ENCODE measurements at regions not wholly inside any gene's neighbourhood (a gene's known extent, or its start where the extent isn't known, plus 50 kb on each side); places are given as distances from the start of the nearest gene placed in this dataset.

DNA sequence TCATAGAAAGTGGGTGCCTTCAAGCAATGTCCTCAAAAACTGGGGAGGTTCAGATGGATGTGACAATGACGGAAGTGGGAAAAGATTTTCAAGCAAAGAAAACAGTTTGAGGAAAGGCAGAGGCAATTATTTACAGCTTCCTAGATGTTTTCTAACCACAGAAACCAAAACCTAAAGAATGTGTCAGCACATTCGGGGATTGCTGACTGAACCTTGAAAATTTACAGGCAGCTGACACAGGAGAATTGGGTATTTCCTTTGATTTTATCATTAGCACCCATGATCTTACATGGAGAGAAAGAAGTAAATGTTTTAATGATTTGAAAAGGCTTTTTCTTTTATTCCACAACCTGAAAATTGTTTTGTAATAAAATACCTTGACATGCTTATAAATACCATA, 369.0 kb downstream of the ACTL7B start:
- Histone ChIP-seq H3K4me3 (ENCODE audit: low read length in 2 of 2) (no peak overlapping the region), H3K27ac (ENCODE audit: low read depth in 1 of 2, low read length in 1 of 2) (no peak overlapping the region), H3K36me3 (ENCODE audit: control insufficient read depth in 2 of 2, insufficient read depth in 2 of 2, low read length in 1 of 2) (no peaks in the 10 kb centered on the region), H3K9me3 (ENCODE audit: control insufficient read depth in 2 of 2, insufficient read depth in 1 of 2, low read length in 1 of 2) (no peaks in the 10 kb centered on the region), H3K27me3 (ENCODE audit: control insufficient read depth in 2 of 2, insufficient read depth in 1 of 2, low read length in 1 of 2) (no peaks in the 10 kb centered on the region), H3K4me1 (ENCODE audit: control insufficient read depth in 2 of 2, insufficient read depth in 2 of 2, low read length in 2 of 2) (no peaks in the 10 kb centered on the region)
- 3% methylated on average over 2 of the region's 2 CpGs for WGBS
- DNase-seq (ENCODE audit: low read depth in 6 of 9, low spot score in 9 of 9), result no peak

DNA sequence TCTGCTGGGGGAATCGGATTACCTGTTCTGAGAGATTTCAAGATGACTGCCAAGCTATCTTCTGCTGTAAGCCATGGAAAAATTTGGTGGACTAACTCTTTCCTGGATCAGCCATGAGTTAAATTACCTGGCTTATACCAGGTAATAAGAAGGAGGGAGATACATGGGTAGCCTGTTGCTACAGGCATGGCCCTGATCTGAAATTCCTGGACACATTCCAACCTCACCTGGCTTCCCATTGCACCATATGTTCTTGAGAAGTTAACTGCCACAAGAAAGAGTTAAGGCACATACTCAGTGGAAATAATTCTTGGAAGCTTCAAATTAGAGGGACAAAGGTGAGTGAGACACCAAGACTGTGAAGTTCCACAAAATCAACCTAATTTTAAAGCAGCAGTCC, 371.3 kb downstream of the ACTL7B start:
- WGBS, result 92% methylated on average over 1 of the region's 1 CpG
- no peak overlapping the region for H3K27ac ChIP-seq (ENCODE audit: low read depth in 1 of 2, low read length in 1 of 2)
- H3K9me3 ChIP-seq (ENCODE audit: control insufficient read depth in 2 of 2, insufficient read depth in 1 of 2, low read length in 1 of 2), result no peaks in the 10 kb centered on the region
- no peaks in the 10 kb centered on the region for H3K4me1 ChIP-seq (ENCODE audit: control insufficient read depth in 2 of 2, insufficient read depth in 2 of 2, low read length in 2 of 2)
- no peak for DNase-seq (ENCODE audit: low read depth in 6 of 9, low spot score in 9 of 9)
- no peak overlapping the region for H3K4me3 ChIP-seq (ENCODE audit: low read length in 2 of 2)
- H3K27me3 ChIP-seq (ENCODE audit: control insufficient read depth in 2 of 2, insufficient read depth in 1 of 2, low read length in 1 of 2), result no peaks in the 10 kb centered on the region
- H3K36me3 ChIP-seq (ENCODE audit: control insufficient read depth in 2 of 2, insufficient read depth in 2 of 2, low read length in 1 of 2), result no peaks in the 10 kb centered on the region

DNA sequence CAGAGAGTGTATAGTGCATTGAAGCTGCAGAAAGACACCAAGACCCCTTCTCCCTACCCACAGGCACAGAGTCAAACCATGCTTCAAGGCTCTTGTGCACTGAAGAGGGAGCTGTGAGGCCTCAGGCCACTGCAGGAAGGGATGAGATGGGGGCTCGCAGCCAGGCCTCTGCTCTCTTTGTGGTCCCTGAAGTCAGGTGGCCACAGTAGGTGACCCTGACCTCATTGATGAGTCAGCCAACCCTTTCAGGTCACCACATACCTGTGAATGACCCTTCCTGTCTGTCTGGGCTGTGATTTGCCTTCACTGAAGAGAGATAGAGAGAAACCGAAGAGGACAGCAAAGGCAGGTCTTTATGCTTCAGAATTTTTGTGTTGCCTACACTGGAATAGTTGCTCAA, 372.1 kb downstream of the ACTL7B start:
- H3K9me3 ChIP-seq (ENCODE audit: control insufficient read depth in 2 of 2, insufficient read depth in 1 of 2, low read length in 1 of 2), result no peaks in the 10 kb centered on the region
- H3K4me3 ChIP-seq (ENCODE audit: low read length in 2 of 2), result no peak overlapping the region
- no peaks in the 10 kb centered on the region for H3K36me3 ChIP-seq (ENCODE audit: control insufficient read depth in 2 of 2, insufficient read depth in 2 of 2, low read length in 1 of 2)
- no peaks in the 10 kb centered on the region for H3K4me1 ChIP-seq (ENCODE audit: control insufficient read depth in 2 of 2, insufficient read depth in 2 of 2, low read length in 2 of 2)
- H3K27me3 ChIP-seq (ENCODE audit: control insufficient read depth in 2 of 2, insufficient read depth in 1 of 2, low read length in 1 of 2), result no peaks in the 10 kb centered on the region
- H3K27ac ChIP-seq (ENCODE audit: low read depth in 1 of 2, low read length in 1 of 2), result peak overlapping the region in 1 of 2 donors; percentile 21
- DNase-seq (ENCODE audit: low read depth in 6 of 9, low spot score in 9 of 9), result no peak
- 99% methylated on average over 2 of the region's 2 CpGs for WGBS

GRCh38 chr9:108479989-108480652, 375.7 kb downstream of the ACTL7B start:
- Histone ChIP-seq H3K9me3 (ENCODE audit: control insufficient read depth in 2 of 2, insufficient read depth in 1 of 2, low read length in 1 of 2) (no peaks in the 10 kb centered on the region), H3K4me1 (ENCODE audit: control insufficient read depth in 2 of 2, insufficient read depth in 2 of 2, low read length in 2 of 2) (no peaks in the 10 kb centered on the region), H3K27ac (ENCODE audit: low read depth in 1 of 2, low read length in 1 of 2) (no peak overlapping the region), H3K36me3 (ENCODE audit: control insufficient read depth in 2 of 2, insufficient read depth in 2 of 2, low read length in 1 of 2) (no peaks in the 10 kb centered on the region), H3K4me3 (ENCODE audit: low read length in 2 of 2) (no peak overlapping the region), H3K27me3 (ENCODE audit: control insufficient read depth in 2 of 2, insufficient read depth in 1 of 2, low read length in 1 of 2) (no peaks in the 10 kb centered on the region)
- no peak for DNase-seq (ENCODE audit: low read depth in 6 of 9, low spot score in 9 of 9)
- 97% methylated on average over 3 of the region's 3 CpGs for WGBS

DNA sequence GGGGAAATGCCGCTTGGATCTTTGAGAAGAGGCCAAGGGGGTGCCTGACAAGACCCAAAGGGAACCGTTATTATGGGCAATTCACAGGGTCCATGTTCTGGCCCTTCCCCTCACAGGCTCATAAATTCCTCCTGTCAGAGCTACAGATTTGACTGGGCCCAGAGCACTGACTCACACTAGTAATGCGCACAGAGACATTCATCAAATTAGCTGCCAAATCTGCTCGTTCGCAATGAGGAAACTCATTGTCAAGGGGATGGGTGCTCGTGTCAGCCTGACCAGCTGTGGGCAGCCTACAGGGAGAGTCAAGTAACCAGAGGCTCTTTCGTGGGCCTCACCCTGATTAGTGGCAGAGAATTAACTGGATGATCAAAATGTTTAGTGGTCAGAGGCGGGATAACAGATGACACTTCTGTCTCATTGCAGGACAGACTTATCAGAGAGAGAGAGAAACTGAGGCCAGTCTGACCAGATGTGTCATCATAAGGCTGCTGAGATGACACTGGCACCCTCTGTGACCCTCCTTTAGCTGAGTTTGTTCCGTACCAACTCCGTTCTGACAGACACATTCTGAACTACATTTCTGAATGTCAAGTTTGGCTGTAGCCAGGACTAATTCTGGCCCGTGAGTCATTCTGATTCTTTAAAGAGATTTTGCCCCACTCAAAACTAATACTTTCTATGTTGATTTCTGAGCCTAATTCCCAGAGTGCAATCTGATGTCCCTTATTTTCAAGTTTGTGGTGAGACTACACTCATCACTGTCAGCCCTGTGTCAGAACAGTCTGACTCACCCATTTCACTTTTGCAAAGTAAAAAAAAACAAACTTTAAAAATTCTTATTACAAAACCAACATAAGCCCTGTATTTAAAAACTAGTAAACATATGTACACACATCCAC, 377.1 kb downstream of the ACTL7B start:
- no peak overlapping the region for H3K4me3 ChIP-seq (ENCODE audit: low read length in 2 of 2)
- H3K36me3 ChIP-seq (ENCODE audit: control insufficient read depth in 2 of 2, insufficient read depth in 2 of 2, low read length in 1 of 2), result no peaks in the 10 kb centered on the region
- no peaks in the 10 kb centered on the region for H3K9me3 ChIP-seq (ENCODE audit: control insufficient read depth in 2 of 2, insufficient read depth in 1 of 2, low read length in 1 of 2)
- no peak for DNase-seq (ENCODE audit: low read depth in 6 of 9, low spot score in 9 of 9)
- peak overlapping the region in 1 of 2 donors; percentile 54 for H3K27ac ChIP-seq (ENCODE audit: low read depth in 1 of 2, low read length in 1 of 2)
- H3K4me1 ChIP-seq (ENCODE audit: control insufficient read depth in 2 of 2, insufficient read depth in 2 of 2, low read length in 2 of 2), result no peaks in the 10 kb centered on the region
- no peaks in the 10 kb centered on the region for H3K27me3 ChIP-seq (ENCODE audit: control insufficient read depth in 2 of 2, insufficient read depth in 1 of 2, low read length in 1 of 2)
- WGBS, result 90% methylated on average over 11 of the region's 11 CpGs

- Histone ChIP-seq H3K9me3 (ENCODE audit: control insufficient read depth in 2 of 2, insufficient read depth in 1 of 2, low read length in 1 of 2) (no peaks in the 10 kb centered on the region), H3K27me3 (ENCODE audit: control insufficient read depth in 2 of 2, insufficient read depth in 1 of 2, low read length in 1 of 2) (no peaks in the 10 kb centered on the region), H3K36me3 (ENCODE audit: control insufficient read depth in 2 of 2, insufficient read depth in 2 of 2, low read length in 1 of 2) (no peaks in the 10 kb centered on the region), H3K4me1 (ENCODE audit: control insufficient read depth in 2 of 2, insufficient read depth in 2 of 2, low read length in 2 of 2) (no peaks in the 10 kb centered on the region), H3K27ac (ENCODE audit: low read depth in 1 of 2, low read length in 1 of 2) (no peak overlapping the region), H3K4me3 (ENCODE audit: low read length in 2 of 2) (no peak overlapping the region)
- no peak for DNase-seq (ENCODE audit: low read depth in 6 of 9, low spot score in 9 of 9)
- WGBS, result 95% methylated on average over 6 of the region's 6 CpGs
Observed at GRCh38 chr9:108477529-108478006, 378.2 kb downstream of the ACTL7B start.

- Histone ChIP-seq H3K27me3 (ENCODE audit: control insufficient read depth in 2 of 2, insufficient read depth in 1 of 2, low read length in 1 of 2) (no peaks in the 10 kb centered on the region), H3K4me3 (ENCODE audit: low read length in 2 of 2) (no peak overlapping the region), H3K9me3 (ENCODE audit: control insufficient read depth in 2 of 2, insufficient read depth in 1 of 2, low read length in 1 of 2) (no peaks in the 10 kb centered on the region), H3K4me1 (ENCODE audit: control insufficient read depth in 2 of 2, insufficient read depth in 2 of 2, low read length in 2 of 2) (no peaks in the 10 kb centered on the region), H3K27ac (ENCODE audit: low read depth in 1 of 2, low read length in 1 of 2) (no peak overlapping the region), H3K36me3 (ENCODE audit: control insufficient read depth in 2 of 2, insufficient read depth in 2 of 2, low read length in 1 of 2) (no peaks in the 10 kb centered on the region)
- 62% methylated on average over 3 of the region's 3 CpGs for WGBS
- no peak for DNase-seq (ENCODE audit: low read depth in 6 of 9, low spot score in 9 of 9)
Observed at GRCh38 chr9:108476574-108476973, 379.2 kb downstream of the ACTL7B start.

- DNase-seq (ENCODE audit: low read depth in 6 of 9, low spot score in 9 of 9), result no peak
- H3K4me1 ChIP-seq (ENCODE audit: control insufficient read depth in 2 of 2, insufficient read depth in 2 of 2, low read length in 2 of 2), result no peaks in the 10 kb centered on the region
- no peak overlapping the region for H3K4me3 ChIP-seq (ENCODE audit: low read length in 2 of 2)
- no peaks in the 10 kb centered on the region for H3K36me3 ChIP-seq (ENCODE audit: control insufficient read depth in 2 of 2, insufficient read depth in 2 of 2, low read length in 1 of 2)
- 98% methylated on average over 2 of the region's 2 CpGs for WGBS
- H3K27me3 ChIP-seq (ENCODE audit: control insufficient read depth in 2 of 2, insufficient read depth in 1 of 2, low read length in 1 of 2), result no peaks in the 10 kb centered on the region
- no peaks in the 10 kb centered on the region for H3K9me3 ChIP-seq (ENCODE audit: control insufficient read depth in 2 of 2, insufficient read depth in 1 of 2, low read length in 1 of 2)
- no peak overlapping the region for H3K27ac ChIP-seq (ENCODE audit: low read depth in 1 of 2, low read length in 1 of 2)
Observed at GRCh38 chr9:108475813-108476212, 380.0 kb downstream of the ACTL7B start.

DNA sequence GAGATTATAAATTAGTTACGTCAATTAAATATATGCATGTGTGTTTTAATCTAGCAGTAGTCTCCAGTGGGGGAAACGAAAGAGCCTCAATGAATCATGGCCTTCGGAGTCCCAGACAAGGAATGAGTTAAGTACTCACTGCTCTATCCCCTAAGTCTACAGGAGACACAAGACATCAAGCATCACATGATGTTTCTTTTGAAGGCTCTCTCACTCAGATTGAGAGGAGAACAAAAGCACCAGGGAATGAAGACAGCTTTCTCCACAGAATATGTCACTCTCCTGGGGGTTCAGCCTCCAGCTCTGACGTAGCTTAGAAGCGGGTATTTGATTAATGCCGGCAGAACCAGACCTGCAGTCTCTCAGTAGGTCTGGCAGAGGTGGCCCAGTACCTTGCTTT, 381.4 kb downstream of the ACTL7B start:
- Histone ChIP-seq H3K27me3 (ENCODE audit: control insufficient read depth in 2 of 2, insufficient read depth in 1 of 2, low read length in 1 of 2) (no peaks in the 10 kb centered on the region), H3K9me3 (ENCODE audit: control insufficient read depth in 2 of 2, insufficient read depth in 1 of 2, low read length in 1 of 2) (no peaks in the 10 kb centered on the region), H3K4me1 (ENCODE audit: control insufficient read depth in 2 of 2, insufficient read depth in 2 of 2, low read length in 2 of 2) (no peaks in the 10 kb centered on the region), H3K27ac (ENCODE audit: low read depth in 1 of 2, low read length in 1 of 2) (no peak overlapping the region), H3K36me3 (ENCODE audit: control insufficient read depth in 2 of 2, insufficient read depth in 2 of 2, low read length in 1 of 2) (no peaks in the 10 kb centered on the region), H3K4me3 (ENCODE audit: low read length in 2 of 2) (no peak overlapping the region)
- WGBS, result 92% methylated on average over 6 of the region's 6 CpGs
- no peak for DNase-seq (ENCODE audit: low read depth in 6 of 9, low spot score in 9 of 9)
